Medulla oblongata (tissue), 1 donor: ENCODE measurements at regions not wholly inside any gene's neighbourhood (a gene's known extent, or its start where the extent isn't known, plus 50 kb on each side); places are given as distances from the start of the nearest gene placed in this dataset.
"Not testable (repeated sequence)": the region's sequence is repeated elsewhere in the genome, so short reads cannot be mapped to it uniquely, and the experiment has no call there.

Source experiments
- DNase-seq: peaks from one replicate; pipeline ENCODE4 v3.0.0-alpha.2; 2015; ENCODE audit errors: extremely low spot score

DNA sequence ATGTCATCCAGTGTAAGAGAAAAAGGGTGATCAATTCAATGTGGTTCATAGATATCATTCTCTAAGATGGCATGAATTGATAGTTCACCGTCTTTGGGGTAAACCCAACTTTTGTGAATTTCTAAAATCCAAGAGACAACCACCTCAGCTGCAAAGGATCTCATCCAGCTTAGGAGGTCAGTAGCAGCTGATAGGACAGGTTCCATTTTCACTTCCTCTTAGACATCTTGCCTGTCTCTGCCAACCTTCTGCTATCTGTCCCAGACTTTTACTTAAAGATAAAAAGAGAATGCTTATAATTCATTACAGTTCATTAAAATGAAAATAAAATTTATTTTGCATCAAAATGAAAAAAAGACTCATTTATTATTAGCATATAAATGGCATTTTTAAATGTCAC is 468.2 kb downstream of the XYLT1 start:
- no peak for DNase-seq

DNA sequence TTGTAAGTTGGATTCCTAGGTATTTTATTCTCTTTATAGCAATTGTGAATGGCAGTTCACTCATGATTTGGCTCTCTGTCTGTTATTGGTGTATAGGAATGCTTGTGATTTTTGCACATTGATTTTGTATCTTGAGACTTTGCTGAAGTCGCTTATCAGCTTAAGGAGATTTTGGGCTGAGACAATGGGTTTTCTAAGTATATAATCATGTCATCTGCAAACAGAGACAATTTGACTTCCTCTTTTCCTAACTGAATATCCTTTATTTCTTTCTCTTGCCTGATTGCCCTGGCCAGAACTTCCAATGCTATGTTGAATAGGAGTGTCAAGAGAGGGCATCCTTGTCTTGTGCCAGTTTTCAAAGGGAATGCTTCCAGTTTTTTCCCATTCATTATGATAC is 464.8 kb downstream of the XYLT1 start:
- not testable (repeated sequence) for DNase-seq

DNA sequence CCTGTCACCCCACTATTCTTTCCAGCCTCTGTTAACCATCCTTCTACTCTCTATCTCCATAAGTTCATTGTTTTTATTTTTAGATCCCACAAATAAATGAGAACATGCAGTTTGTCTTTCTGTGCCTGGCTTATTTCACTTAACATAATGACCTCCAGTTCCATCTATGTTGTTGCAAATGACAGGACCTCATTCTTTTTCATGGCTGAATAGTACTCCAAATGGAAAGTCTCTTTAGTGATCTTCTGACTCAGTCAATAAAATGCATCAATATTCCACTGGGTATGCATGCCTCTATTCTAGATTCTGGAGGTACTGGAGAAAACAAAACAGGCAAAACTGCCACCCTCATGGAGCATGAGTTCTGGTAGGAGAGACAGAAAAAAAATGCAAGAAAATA is 459.0 kb downstream of the XYLT1 start:
- DNase-seq = no peak

DNA sequence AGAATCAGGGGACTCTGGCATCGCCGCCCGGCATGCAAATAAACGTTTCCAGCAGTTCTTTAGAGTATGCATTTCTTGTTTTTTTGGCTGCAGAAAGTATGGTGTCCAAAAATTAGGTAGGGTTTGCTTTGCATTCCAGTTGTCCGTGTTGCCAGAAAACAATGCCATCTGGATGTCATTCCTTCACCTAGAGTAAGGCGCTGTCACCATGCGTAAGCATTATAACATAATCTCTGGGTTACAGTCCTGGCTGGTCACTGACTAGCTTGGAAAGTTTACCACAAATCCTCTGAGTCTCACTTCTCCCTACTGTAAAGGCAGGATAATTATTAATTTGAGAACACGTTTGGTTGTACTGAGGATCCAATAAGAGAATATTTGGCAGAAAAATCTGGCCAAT is 457.7 kb downstream of the XYLT1 start:
- no peak for DNase-seq

DNA sequence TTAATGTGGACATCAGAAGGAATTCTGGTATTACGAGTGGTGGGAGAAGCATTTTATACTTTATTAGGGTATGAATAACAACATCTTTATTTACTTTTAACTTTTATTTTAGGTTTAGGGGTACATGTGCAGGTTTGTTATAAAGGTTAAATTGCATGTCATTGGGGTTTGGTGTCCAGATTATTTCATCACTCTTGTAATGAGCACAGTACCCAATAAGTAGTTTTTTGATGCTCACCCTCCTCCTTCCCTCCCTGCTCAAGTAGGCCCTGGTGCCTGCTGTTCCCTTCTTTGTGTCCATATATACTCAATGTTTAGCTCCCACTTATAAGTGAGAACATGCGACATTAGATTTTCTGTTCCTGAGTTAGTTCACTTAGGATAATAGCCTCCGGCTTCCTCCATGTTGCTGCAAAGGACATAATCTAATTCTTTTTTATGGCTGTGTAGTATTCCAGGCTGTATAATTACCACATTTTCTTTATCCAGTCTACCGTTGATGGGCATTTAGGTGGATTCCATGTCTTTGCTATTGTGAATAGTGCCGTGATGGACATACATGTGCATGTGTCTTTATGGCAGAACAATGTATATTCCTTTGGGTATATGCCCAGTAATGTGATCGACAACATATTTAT is 456.2 kb downstream of the XYLT1 start:
- DNase-seq = no peak

DNA sequence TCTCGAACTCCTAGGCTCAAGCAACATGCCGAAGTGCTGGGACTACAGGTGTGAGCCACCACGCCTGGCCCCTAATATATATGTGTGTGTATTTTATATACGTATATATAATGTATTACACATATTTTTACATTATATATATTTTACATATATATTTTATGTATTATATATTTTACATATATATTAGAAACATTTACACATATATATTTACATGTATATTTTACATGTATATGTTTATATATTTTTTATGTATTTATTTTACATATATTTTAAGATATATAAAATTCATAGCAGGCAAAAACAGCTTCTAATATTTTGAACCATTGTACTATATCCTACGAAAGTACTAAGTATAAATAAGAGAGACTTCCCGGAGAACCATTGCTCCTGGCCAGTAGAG is 455.1 kb downstream of the XYLT1 start:
- DNase-seq = no peak

DNA sequence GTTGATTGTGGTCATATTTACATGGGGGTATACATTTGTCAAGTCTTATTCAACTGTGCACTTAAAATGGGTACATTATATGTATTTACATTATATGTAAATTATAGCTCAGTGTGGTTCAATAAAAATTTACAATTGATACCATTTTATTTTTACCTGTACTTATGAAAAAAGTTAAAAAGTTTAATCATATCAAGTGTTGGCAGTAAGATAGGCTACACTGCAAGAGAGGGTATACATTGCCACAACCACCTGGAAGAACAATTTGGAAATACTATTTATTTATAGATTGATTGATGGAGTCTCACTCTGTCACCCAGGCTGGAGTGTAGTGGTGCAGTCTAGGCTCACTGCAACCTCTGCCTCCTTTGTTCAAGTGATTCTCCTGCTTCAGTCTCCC is 453.3 kb downstream of the XYLT1 start:
- no peak for DNase-seq

DNA sequence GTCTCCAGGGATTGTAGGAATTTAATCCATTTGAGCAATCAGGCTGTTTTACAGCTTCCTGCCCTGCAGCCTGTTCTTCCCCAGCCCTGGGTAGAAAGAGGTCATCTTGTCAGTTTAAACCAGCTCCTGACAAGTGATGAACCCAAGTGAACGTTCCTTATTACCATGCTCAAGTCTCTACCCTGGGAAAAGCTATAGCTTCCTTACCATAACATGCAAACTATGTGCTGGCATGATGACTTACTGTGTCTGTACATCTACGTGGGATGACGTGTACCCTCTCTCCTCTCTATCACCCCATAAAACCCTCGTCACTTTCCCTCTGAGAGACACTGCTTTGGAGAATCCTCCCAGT is 452.2 kb downstream of the XYLT1 start:
- no peak for DNase-seq

DNA sequence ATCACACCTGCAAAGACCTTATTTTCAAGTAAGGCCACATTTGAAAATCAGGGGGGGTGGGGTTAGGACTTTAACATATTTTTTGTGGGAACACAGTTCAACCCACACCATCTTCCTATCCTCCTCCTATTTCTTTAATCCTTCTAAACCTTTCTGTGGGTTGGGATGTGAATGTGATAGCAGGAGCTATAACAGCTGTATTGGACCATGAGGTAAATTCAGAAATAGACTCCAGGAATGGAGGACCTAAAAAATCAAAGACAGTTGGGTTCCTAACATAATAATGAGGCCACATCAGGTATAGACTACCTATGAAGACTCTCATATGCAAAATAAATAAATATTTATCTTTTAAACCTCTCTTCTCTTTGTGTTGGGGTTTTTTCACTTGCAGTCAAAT is 451.4 kb downstream of the XYLT1 start:
- no peak for DNase-seq

DNA sequence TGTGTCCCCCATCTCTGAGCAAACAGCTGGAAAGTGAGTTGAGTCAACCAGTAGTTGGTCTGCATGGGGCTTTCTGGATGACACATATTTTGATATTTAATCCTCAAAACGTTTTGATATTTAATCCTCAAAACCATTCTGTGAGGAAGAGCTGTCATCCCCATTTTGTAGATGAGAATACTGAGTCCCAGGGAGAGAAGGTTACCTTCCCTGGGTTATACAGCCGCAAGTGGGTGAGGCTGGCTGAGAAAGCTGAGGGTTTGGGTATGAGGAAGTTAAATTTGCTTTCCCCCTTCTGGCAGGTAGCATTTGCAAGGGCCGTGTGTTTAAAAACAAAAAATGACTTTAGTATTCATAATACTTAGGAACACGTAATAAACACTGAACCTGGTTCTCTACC is 447.2 kb downstream of the XYLT1 start:
- DNase-seq = no peak

DNA sequence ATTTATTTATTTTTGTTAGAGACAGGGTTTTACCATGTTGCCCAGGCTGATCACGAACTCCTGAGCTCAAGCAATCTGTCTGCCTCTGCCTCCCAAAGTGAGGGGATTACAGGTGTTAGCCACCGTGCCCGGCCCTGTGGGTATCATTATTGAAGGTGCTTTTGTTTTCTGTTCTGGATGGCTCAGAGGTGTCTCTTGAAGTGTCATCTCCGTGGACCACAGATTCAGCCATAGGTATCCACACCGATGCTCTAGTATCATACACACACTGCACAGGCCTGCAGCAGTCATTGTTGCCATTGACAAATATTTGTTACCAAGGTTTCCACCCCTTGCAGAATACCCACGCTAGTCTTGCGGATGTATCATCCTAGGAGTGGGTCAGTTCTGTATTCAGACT is 446.2 kb downstream of the XYLT1 start:
- DNase-seq = no peak

DNA sequence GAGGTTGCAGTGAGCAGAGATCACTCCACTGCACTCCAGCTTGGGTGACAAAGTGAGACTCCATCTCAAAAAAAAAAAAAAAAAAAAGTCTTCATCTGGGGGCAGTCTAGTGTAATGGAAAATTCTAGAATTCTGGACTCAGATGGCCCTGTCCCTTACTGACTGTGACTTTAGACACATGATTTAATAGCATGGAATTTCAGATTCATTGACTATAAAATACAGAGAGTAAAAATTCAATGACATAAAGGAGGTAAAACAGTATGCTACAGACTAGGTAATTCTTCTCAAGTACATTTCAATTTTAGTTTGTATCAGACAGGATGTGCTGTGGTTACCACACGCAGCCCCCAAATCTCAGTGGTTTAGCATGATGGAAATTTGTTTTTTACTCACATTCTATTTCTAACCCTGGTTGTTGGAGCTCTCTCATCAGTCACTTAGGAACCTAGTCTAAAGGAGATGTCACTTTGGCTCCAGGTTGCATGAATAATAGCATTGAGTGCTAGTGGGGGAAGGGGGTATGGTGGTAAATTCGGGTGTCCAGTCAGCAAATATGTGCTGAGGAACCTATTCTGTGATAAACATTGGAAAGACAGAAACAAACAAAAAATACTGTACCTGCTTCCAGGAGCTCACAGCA is 444.0 kb downstream of the XYLT1 start:
- DNase-seq = no peak

DNA sequence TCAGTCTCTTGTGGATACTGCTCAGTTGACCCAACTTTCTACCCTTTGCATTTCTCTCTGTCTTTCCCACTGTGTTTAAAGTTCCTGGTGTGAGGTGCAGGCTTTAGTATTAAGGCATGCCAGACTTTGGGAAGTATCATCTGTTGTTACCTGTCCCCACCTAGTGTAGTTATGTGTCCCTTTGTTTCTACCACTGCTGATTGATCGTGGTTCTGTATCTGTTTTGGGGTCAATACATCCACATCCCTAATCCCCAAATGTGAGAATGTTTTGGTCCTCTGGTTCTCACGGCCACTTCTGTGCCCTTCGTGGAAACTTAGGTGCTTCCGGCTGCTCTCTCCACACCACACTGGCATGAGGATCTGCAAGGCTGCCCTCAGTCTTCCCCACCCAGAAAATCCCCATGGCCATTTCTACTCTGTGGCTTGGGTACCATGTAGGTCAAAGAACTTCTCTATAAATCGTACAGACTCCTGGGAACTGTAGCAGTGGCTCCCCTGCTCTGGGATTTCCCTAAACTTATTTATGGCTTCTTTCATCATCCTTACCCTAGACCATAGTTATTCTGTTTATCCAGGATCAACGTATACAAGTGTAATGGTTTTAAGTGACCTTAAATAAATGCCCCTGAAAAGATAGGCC is 443.2 kb downstream of the XYLT1 start:
- no peak for DNase-seq

DNA sequence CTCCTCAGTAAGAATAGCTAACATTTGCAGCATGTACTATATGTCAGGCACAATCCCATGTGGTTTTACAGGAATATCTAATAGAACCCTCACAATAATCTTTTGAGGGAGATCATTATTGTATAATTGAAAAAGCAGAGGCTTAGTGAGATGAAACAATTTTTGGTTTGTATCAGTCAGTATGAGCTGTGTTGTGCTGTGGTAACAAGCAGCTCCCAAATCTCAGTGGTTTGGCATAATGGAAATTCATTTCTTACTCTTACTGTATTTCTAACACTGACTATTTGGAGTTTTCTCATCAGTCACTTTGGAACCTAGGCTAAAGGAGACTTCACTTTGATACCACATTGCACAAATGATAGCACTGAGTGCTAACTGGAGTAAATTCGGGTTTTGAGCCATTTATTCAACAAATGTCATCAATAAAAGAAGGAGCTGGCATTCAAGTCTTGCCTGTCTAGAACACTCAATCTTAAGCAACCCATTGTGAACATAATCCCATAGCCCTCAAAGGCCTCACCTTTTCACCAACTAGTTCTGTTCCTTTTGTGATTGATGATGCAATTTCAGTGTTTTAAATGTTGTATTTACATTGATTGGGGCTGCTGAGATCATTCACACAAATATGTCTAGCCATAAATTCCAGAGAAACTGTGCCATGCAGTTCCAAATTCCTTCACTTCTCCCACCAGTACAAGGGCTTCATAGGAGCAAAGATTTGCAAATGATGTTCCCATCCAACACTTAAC is 441.0 kb downstream of the XYLT1 start:
- no peak for DNase-seq

DNA sequence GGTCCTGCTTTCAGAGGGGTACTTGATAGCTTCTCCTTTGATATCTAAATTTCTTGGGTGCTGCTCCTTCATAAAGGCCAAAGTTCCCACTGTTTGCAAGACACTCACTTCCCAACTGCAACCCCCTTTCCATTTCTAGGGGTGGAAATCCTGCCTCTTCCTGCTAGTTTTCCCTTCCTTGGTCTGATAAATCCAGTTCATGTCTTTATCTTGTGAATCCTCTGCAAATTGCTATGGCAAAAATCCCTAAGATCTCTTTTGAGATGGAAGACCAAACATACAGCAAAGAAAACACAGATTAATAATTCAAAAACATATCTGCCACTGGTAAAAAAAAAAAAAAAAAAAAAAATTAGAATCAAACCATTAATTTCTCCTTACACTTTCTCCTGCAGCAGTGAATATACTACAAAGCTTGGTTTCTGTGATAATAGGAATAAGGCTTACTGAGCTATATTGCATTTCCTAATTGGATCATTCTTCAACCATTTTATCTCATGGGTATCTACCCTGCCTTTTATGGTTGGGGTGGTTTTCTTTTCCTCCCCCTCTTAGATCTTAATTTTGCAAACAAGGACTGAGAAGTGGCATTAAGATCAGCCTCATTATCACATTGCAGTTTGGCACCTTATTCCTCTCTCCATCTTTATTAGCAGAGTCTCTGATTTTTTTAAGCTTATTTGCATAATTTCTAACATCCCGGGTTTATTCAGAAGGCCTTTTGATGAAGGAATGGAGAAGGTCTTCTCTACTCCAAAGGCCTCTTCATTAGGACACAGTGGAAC is 439.1 kb downstream of the XYLT1 start:
- no peak for DNase-seq

DNA sequence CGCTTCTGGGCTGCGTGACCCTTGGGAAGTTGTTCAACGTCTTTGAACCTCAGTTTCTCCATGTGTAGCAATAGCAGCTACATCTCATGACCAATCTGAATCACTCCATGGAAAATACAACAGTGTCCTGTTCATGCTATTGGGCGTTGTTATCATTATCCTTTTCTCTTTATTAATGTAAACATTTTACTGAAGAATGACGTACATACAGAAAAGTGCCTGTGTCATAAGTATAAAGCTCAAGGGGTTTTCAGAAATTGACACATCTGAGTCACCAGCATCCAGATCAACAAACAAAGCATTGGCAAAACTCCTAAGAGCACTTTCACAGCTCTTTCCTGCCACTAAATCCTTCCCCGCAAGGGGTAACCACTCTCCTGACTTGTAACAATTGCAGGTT is 438.4 kb downstream of the XYLT1 start:
- no peak for DNase-seq

DNA sequence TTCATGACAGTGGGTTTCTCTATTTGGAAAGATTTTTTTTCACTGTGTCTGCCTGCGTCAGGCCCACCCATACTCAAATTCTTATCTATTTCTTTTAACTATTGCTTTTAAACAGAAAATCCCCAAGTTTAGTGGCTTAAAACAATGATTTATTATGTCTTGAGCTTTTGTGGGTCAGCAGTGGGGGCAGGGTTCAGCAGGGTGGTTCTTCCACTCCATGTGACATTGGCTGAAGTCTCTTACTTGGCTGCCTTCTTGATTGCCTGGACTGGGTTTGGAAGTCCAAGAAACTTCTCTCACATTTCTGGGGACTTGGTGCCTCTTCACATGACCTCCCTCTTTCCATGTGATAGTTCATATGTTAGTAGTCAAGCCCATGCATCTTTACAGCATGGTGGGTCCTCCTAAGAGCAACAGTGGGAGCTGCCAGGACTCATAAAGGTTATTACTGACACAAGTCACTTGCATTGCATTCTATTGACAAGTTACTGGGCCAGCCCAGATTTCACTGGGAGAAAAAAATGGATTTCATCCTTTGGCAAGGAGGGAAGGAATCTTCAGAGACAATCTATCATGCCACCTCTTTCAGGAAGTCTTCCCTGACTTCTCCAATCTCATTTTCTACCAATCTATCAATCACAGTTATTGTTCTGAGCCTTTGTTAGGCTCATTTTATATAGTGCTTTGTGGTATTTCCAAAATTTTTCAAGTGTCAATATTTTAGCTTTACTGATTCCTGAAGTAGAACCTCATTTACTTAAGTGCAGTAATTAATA is 436.1 kb downstream of the XYLT1 start:
- DNase-seq = no peak

DNA sequence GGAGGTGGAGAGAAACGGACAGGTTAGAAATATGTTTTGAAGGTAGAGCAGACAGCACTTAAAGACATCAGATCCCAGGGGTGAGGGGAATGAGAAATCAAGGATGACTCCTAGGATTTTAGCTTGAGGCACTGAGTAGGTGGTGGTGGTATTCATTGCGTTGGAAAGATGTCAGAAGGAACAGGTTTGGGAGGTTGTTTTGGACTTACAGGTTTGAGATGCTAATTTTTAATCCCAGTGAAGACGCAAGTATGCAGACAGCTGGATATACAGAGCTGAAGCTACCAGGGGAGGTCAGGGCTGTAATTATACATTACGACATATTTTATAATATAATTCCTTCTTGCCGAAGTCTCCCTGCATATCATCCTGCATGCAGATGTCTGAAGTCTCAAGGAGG is 433.3 kb downstream of the XYLT1 start:
- no peak for DNase-seq

DNA sequence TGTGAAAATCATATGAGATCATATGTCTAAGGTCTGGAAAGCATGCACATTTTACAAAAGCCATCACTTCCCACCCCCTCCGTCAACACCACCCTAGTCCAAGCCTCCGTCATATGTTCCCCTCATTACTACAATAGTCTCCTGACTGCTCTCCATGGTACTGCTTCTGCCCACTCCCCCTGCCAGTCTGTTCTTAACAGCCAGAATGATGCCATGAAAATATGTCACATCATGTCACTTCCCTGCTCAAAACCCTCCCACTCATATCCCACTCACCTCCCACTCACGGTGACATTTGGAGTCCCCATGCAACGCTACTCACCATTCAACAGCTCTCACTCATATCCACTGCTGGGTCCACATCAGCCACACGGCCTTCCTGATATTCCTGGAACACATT is 432.3 kb downstream of the XYLT1 start:
- DNase-seq = no peak

DNA sequence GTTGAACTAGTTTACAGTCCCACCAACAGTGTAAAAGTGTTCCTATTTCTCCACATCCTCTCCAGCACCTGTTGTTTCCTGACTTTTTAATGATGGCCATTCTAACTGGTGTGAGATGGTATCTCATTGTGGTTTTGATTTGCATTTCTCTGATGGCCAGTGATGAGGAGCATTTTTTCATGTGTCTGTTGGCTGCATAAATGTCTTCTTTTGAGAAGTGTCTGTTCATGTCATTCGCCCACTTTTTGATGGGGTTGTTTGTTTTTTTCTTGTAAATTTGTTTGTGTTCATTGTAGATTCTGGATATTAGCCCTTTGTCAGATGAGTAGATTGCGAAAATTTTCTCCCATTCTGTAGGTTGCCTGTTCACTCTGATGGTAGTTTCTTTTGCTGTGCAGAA is 421.7 kb downstream of the XYLT1 start:
- DNase-seq = not testable (repeated sequence)

DNA sequence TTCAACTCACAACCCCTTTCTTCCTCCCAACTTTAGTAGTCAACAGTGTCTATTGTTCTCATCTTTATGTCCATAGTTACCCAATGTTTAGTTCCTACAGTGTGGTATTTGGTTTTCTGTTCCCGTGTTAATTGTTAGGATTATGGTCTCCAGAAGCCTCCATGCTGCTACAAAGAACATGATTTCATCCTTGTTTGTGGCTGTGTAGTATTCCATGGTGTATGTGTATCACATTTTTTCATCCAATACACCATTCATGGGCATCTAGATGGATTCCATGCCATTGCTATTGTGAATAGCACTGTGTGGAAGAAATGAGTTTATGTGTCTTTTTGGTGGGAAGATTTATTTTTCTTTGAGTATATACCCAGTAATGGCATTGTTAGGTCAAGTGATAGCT is 420.3 kb downstream of the XYLT1 start:
- no peak for DNase-seq
